Amniotic stem cell (primary cell): ENCODE measurements at regions not wholly inside any gene's neighbourhood (a gene's known extent, or its start where the extent isn't known, plus 50 kb on each side); places are given as distances from the start of the nearest gene placed in this dataset.

Source experiments
- DNase-seq: peaks from one replicate; lab custom pipeline; 2025; lab: John Stamatoyannopoulos, UW

GRCh38 chr10:108230478-108231170, 1066.1 kb upstream of the SORCS1 start:
- DNase-seq = no peak

GRCh38 chr10:108208732-108209131, 1044.2 kb upstream of the SORCS1 start:
- no peak for DNase-seq

GRCh38 chr10:108208038-108208437, 1043.5 kb upstream of the SORCS1 start:
- no peak for DNase-seq

- DNase-seq = peak; percentile 17
Observed at GRCh38 chr10:108204528-108205305, 1040.2 kb upstream of the SORCS1 start.

GRCh38 chr10:108203905-108204527, 1039.5 kb upstream of the SORCS1 start:
- no peak for DNase-seq

- DNase-seq = no peak
Observed at GRCh38 chr10:108187408-108188012, 1023.0 kb upstream of the SORCS1 start.

- DNase-seq = no peak
Observed at GRCh38 chr10:108184114-108184513, 1019.6 kb upstream of the SORCS1 start.

GRCh38 chr10:108180878-108181277, 1016.4 kb upstream of the SORCS1 start:
- no peak for DNase-seq

GRCh38 chr10:108169846-108170245, 1005.3 kb upstream of the SORCS1 start:
- no peak for DNase-seq

GRCh38 chr10:108167766-108168165, 1003.3 kb upstream of the SORCS1 start:
- no peak for DNase-seq

GRCh38 chr10:108166401-108166800, 1001.9 kb upstream of the SORCS1 start:
- DNase-seq = no peak

GRCh38 chr10:108147346-108147745, 982.8 kb upstream of the SORCS1 start:
- no peak for DNase-seq

GRCh38 chr10:108141064-108141463, 976.6 kb upstream of the SORCS1 start:
- no peak for DNase-seq

- DNase-seq = no peak
Observed at GRCh38 chr10:108132303-108132702, 967.8 kb upstream of the SORCS1 start.

- DNase-seq = no peak
Observed at GRCh38 chr10:108130575-108130974, 966.1 kb upstream of the SORCS1 start.

GRCh38 chr10:108112218-108112617, 947.7 kb upstream of the SORCS1 start:
- no peak for DNase-seq

GRCh38 chr10:108104551-108105156, 940.1 kb upstream of the SORCS1 start:
- DNase-seq = no peak

GRCh38 chr10:108097258-108097657, 932.8 kb upstream of the SORCS1 start:
- DNase-seq = no peak

GRCh38 chr10:108095932-108096925, 931.7 kb upstream of the SORCS1 start:
- no peak for DNase-seq

- DNase-seq = no peak
Observed at GRCh38 chr10:108090476-108091215, 926.1 kb upstream of the SORCS1 start.
